GM23338 (cell line): ENCODE measurements at regions not wholly inside any gene's neighbourhood (a gene's known extent, or its start where the extent isn't known, plus 50 kb on each side); places are given as distances from the start of the nearest gene placed in this dataset.

Experiments used
- ATAC-seq: fragments of 200-7000 bp; cut with Tn5 transposase; 3 replicates; pipeline ENCODE4 v1.9.1; 2020
- DNase-seq: peaks from one replicate; pipeline ENCODE4 v3.0.0-alpha.2; 2015; ENCODE audit warnings: low spot score
- H2AFZ ChIP-seq: fragments of 200-600 bp; sonication (generic); 2 replicates; pipeline ENCODE4 v1.8.0; 2016; ENCODE audit warnings: antibody characterized with exemption, mild to moderate bottlenecking, moderate library complexity
- H3F3A ChIP-seq: fragments of 200-600 bp; sonication (generic); replicated peaks from 2 replicates; pipeline ENCODE4 v1.8.0; 2017; ENCODE audit warnings: antibody characterized with exemption, mixed run types, low read depth
- H3K27ac ChIP-seq: fragments of 200-600 bp; sonication (generic); 2 replicates; pipeline ENCODE4 v1.6.1; 2016; ENCODE audit warnings: low read depth
- H3K27me3 ChIP-seq: fragments of 200-600 bp; sonication (generic); 2 replicates; pipeline ENCODE4 v1.8.0; 2016; ENCODE audit warnings: mild to moderate bottlenecking, mixed run types, moderate library complexity; ENCODE audit not compliant: insufficient read depth
- H3K36me3 ChIP-seq: fragments of 200-600 bp; sonication (generic); 2 replicates; pipeline ENCODE4 v1.8.0; 2016; ENCODE audit warnings: mild to moderate bottlenecking; ENCODE audit not compliant: insufficient read depth
- H3K4me1 ChIP-seq: fragments of 200-600 bp; sonication (generic); 2 replicates; pipeline ENCODE4 v1.8.0; 2016; ENCODE audit warnings: mild to moderate bottlenecking, moderate library complexity; ENCODE audit not compliant: insufficient read depth
- H3K4me2 ChIP-seq: fragments of 200-600 bp; sonication (generic); 2 replicates; pipeline ENCODE4 v1.7.1; 2017; ENCODE audit warnings: mixed run types
- H3K4me3 ChIP-seq: fragments of 200-600 bp; sonication (generic); 2 replicates; pipeline ENCODE4 v1.6.1; 2016; ENCODE audit warnings: mixed run types
- H3K79me2 ChIP-seq: fragments of 200-600 bp; sonication (generic); replicated peaks from 2 replicates; pipeline ENCODE4 v1.8.0; 2017; ENCODE audit warnings: mild to moderate bottlenecking; ENCODE audit not compliant: insufficient read depth
- H3K9me2 ChIP-seq: fragments of 200-600 bp; sonication (generic); 2 replicates; pipeline ENCODE4 v1.8.0; 2017; ENCODE audit not compliant: insufficient read depth
- H4K20me1 ChIP-seq: fragments of 200-600 bp; sonication (generic); replicated peaks from 2 replicates; pipeline ENCODE4 v1.8.0; 2017; ENCODE audit warnings: mild to moderate bottlenecking; ENCODE audit not compliant: insufficient read depth
- H3K27ac Mint-ChIP-seq: 2 replicates; pipeline ENCODE4 v1.8.0; 2020; ENCODE audit warnings: inconsistent platforms, mild to moderate bottlenecking, moderate library complexity, mixed read lengths
- H3K27me3 Mint-ChIP-seq: 3 replicates; pipeline ENCODE4 v1.8.0; 2022; ENCODE audit warnings: low read depth, mild to moderate bottlenecking, moderate library complexity, mixed read lengths, inconsistent platforms; ENCODE audit not compliant: insufficient read depth, poor library complexity
- H3K36me3 Mint-ChIP-seq: 3 replicates; pipeline ENCODE4 v1.8.0; 2021; ENCODE audit warnings: low read depth, mild to moderate bottlenecking, inconsistent platforms, moderate library complexity, mixed read lengths
- H3K4me1 Mint-ChIP-seq: 3 replicates; pipeline ENCODE4 v1.8.0; 2020; ENCODE audit warnings: mild to moderate bottlenecking, inconsistent platforms, mixed read lengths
- H3K4me3 Mint-ChIP-seq: 3 replicates; pipeline ENCODE4 v1.8.0; 2021; ENCODE audit warnings: moderate library complexity, mild to moderate bottlenecking, inconsistent platforms, mixed read lengths
- H3K9me3 Mint-ChIP-seq: 3 replicates; pipeline ENCODE4 v1.8.0; 2020; ENCODE audit warnings: moderate library complexity, mild to moderate bottlenecking, inconsistent platforms, mixed read lengths
- CREB1 ChIP-seq: fragments of 250-450 bp; sonication (Bioruptor Pico); IDR thresholded peaks from 2 replicates; pipeline ENCODE4 v1.5.0; 2020; ENCODE audit warnings: low read depth, mild to moderate bottlenecking, moderate library complexity
- CTCF ChIP-seq, 2 experiments: fragments of 200-600 bp in 1 of 2; sonication (generic) in 1 of 2; conservative IDR thresholded peaks; 2 replicates each; pipeline versions ENCODE4 v1.5.1 to v1.6.1; 2016 to 2017; ENCODE audit warnings: antibody characterized with exemption in 2 of 2, low read depth in 2 of 2, mild to moderate bottlenecking in 2 of 2, moderate library complexity in 1 of 2
- ETS1 ChIP-seq: IDR thresholded peaks from 2 replicates; pipeline ENCODE4 v1.6.1; 2016; ENCODE audit warnings: antibody characterized with exemption
- EZH2 ChIP-seq: fragments of 200-600 bp; sonication (generic); IDR thresholded peaks from one replicate; pipeline ENCODE4 v1.8.0; 2017; ENCODE audit warnings: antibody characterized with exemption, mild to moderate bottlenecking, low read depth; ENCODE audit not compliant: unreplicated experiment
- EZH2phosphoT487 ChIP-seq: fragments of 200-600 bp; sonication (generic); IDR thresholded peaks from one replicate; pipeline ENCODE4 v1.8.1; 2018; ENCODE audit warnings: antibody characterized with exemption; ENCODE audit not compliant: unreplicated experiment
- JUNB ChIP-seq: IDR thresholded peaks from one replicate; pipeline ENCODE4 v1.6.1; 2016; ENCODE audit warnings: antibody characterized with exemption; ENCODE audit not compliant: unreplicated experiment
- NANOG ChIP-seq: IDR thresholded peaks from 2 replicates; pipeline ENCODE4 v1.6.1; 2016; ENCODE audit warnings: antibody characterized with exemption, borderline replicate concordance
- POLR2AphosphoS5 ChIP-seq: IDR thresholded peaks from 2 replicates; pipeline ENCODE4 v1.6.1; 2016; ENCODE audit warnings: antibody characterized with exemption, low read depth
- REST ChIP-seq: IDR thresholded peaks from one replicate; pipeline ENCODE4 v1.6.1; 2018; ENCODE audit warnings: antibody characterized with exemption; ENCODE audit not compliant: unreplicated experiment
- STAT1 ChIP-seq: IDR thresholded peaks from one replicate; pipeline ENCODE4 v1.6.1; 2016; ENCODE audit warnings: antibody characterized with exemption; ENCODE audit not compliant: unreplicated experiment
- ZNF114 ChIP-seq: fragments of 250-450 bp; sonication (Bioruptor Pico); IDR thresholded peaks from 2 replicates; pipeline ENCODE4 v1.5.0; 2020; ENCODE audit warnings: mild to moderate bottlenecking, moderate library complexity
- ZNF331 ChIP-seq: fragments of 250-450 bp; sonication (Bioruptor Pico); IDR thresholded peaks from 2 replicates; pipeline ENCODE4 v1.5.0; 2020; ENCODE audit warnings: low read depth, mild to moderate bottlenecking, moderate library complexity
- ZNF462 ChIP-seq: fragments of 250-450 bp; sonication (Bioruptor Pico); IDR thresholded peaks from 2 replicates; pipeline ENCODE4 v1.5.0; 2020; ENCODE audit warnings: mild to moderate bottlenecking, moderate library complexity

GRCh38 chr6:85044361-85044760 is 280.0 kb upstream of the TBX18 start:
- H3K9me2 ChIP-seq: peaks cover 3% of the 10 kb centered on the region; the same call in 1 of the 2 replicates
- no peaks in the 10 kb centered on the region for H3K27me3 Mint-ChIP-seq
- DNase-seq (no peak), ATAC-seq (no peak)
- H3K4me2 ChIP-seq: no peak overlapping the region
- H3K4me1 Mint-ChIP-seq: no peaks in the 10 kb centered on the region
- H3K27ac ChIP-seq: no peak overlapping the region
- no peaks in the 10 kb centered on the region for H3K36me3 ChIP-seq
- no peak overlapping the region for H3K4me3 Mint-ChIP-seq
- no peaks in the 10 kb centered on the region for H3K36me3 Mint-ChIP-seq
- no peaks in the 10 kb centered on the region for H3K4me1 ChIP-seq
- TF ChIP-seq POLR2AphosphoS5 (no peak), CTCF (conservative IDR thresholded peaks at IDR 0.05; ENCODE audit: low read depth in 2 of 2) (no peak), EZH2phosphoT487 (no peak), ETS1 (no peak), ZNF462 (CRISPR knock-in tag) (no peak), ZNF114 (CRISPR knock-in tag) (no peak), NANOG (no peak), REST (no peak), JUNB (no peak), EZH2 (no peak), STAT1 (no peak), CREB1 (no peak), ZNF331 (CRISPR knock-in tag) (no peak)
- H3K27me3 ChIP-seq: no peaks in the 10 kb centered on the region
- no peaks in the 10 kb centered on the region for H3F3A ChIP-seq
- no peak overlapping the region for H2AFZ ChIP-seq
- H3K9me3 Mint-ChIP-seq: no peaks in the 10 kb centered on the region
- H3K4me3 ChIP-seq: no peak overlapping the region
- H3K27ac Mint-ChIP-seq: no peak overlapping the region
- H3K79me2 ChIP-seq: no peaks in the 10 kb centered on the region
- no peaks in the 10 kb centered on the region for H4K20me1 ChIP-seq
